ENCODE measurements at regions not wholly inside any gene's neighbourhood (a gene's known extent, or its start where the extent isn't known, plus 50 kb on each side); places are given as distances from the start of the nearest gene placed in this dataset.

GRCh38 chr16:76210157-76210556 is 67.0 kb upstream of the CNTNAP4 start:
- TF ChIP-seq, protein P1, sequence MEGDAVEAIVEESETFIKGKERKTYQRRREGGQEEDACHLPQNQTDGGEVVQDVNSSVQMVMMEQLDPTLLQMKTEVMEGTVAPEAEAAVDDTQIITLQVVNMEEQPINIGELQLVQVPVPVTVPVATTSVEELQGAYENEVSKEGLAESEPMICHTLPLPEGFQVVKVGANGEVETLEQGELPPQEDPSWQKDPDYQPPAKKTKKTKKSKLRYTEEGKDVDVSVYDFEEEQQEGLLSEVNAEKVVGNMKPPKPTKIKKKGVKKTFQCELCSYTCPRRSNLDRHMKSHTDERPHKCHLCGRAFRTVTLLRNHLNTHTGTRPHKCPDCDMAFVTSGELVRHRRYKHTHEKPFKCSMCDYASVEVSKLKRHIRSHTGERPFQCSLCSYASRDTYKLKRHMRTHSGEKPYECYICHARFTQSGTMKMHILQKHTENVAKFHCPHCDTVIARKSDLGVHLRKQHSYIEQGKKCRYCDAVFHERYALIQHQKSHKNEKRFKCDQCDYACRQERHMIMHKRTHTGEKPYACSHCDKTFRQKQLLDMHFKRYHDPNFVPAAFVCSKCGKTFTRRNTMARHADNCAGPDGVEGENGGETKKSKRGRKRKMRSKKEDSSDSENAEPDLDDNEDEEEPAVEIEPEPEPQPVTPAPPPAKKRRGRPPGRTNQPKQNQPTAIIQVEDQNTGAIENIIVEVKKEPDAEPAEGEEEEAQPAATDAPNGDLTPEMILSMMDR (IDR thresholded peaks at IDR 0.05; ENCODE audit: low read depth, low read length, poor library complexity, severe bottlenecking), result no peak
- no peak for TF ChIP-seq EZH2phosphoT487 (IDR thresholded peaks at IDR 0.05; ENCODE audit: borderline replicate concordance, low read length)
